ENCODE measurements at regions not wholly inside any gene's neighbourhood (a gene's known extent, or its start where the extent isn't known, plus 50 kb on each side); places are given as distances from the start of the nearest gene placed in this dataset.

DNA sequence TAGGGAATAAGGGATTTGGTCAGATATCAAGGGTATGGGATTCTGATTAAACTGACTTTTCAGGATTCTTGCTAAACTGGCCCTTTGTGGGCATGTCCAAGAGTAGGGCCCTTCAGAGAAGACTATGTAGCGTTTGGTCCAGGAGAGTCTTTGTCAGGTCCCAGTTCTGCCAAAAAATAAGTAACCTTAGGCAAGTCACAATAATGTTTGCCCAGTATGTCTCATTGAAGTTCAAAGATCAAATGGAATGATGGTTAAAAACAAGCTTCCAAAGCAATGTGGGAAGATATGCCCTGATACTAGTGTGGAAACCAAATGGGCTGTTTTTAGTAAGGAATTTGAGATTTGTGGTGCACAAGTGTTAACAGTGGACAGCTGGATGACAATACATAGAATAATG lies 454.4 kb downstream of the WDR72 start:
- DNase-seq (ENCODE audit: low spot score): no peak

DNA sequence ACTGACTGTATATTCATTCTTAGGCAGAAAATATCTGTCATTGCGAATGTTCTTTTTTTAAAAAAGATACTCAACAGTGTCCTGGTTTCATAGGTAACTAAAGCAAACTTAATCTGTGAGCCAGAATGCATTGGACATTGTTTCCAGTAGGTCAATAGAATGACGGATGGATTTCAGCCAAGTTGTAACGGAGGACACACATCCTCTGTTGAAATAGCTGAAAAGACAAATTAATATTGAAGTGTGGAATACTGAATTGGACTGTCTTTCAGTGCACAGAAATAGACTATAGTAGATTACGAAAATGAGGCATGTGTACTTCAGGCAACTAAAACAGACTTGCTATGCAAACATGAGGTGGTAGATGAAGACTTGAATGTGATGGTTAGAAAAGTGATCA lies 461.6 kb downstream of the WDR72 start:
- no peak for DNase-seq (ENCODE audit: low spot score)

DNA sequence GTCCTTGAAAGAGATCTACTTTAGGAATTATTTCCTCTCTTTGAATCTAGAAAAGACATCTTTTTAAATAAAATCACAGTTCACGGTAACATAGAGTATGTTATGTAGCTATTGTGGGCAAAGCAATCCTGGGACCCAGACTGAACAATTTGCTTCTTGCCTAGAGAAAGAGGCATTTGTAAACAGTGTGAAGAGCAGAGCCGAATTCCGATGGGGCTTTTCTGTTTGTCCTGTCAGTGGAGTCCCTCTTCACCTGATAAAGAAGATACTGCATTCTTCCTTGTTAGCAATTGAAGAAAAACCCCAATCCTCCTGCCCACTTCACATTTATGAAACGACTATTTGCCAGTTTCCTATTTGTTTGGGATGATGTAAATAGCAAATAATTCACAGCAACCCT lies 462.9 kb downstream of the WDR72 start:
- no peak for DNase-seq (ENCODE audit: low spot score)

DNA sequence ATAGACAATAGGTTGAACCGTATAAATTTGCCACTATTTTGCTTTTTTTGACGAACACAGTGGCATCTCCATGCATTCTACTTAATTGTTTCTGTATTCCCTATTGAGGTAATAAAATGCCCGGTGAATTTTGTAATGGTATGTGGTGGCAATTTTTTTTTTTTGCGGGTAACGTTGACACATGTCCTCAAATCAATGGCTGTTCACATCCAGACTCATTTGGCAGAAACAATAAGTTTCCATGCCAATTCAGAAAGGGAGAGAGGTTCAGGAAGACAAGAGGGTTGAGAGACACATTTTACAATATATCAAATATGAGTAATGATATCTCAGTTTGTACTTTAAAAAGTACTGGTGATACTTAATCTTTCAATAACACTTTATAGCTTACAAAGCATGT lies 463.9 kb downstream of the WDR72 start:
- DNase-seq (ENCODE audit: low spot score): no peak

DNA sequence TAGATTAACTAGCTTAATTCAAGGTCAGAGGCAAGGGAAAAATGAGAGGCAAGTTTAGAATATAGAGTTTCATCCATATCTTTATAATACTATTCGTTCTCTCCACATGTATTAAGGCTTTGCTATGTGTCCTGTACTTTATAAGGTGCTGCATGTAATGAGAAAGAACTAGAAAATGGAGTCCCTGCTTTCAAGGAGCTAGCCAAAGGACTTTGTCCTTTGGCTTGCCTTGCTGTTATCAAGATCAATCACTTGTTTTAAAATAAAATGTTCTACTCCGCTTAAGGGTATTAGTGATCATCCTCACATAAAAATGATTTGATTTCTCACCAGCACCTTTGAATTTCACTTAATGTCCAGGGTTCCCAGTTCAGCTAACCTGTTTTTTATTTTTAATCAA lies 470.9 kb downstream of the WDR72 start:
- DNase-seq (ENCODE audit: low spot score): no peak

DNA sequence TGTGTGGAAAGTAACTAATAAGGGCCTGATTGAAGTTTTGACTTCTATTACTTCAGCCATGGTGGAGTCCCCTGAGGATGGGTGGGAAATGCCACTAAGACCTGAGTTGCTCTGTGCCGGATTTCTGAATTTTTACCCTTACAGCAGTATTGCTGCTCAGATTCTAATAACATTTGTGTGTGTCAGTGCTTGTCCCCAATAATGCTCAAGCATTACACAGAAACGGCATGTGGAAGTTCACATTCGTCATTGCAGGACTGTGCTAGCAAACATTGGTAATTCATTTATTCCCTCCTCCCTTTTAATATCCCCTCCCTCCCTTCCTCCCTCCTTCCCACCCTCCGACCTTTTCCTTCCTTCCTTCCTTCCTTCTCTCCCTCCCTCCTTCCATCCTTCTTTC lies 484.5 kb upstream of the ONECUT1 start:
- DNase-seq (ENCODE audit: low spot score): no peak

DNA sequence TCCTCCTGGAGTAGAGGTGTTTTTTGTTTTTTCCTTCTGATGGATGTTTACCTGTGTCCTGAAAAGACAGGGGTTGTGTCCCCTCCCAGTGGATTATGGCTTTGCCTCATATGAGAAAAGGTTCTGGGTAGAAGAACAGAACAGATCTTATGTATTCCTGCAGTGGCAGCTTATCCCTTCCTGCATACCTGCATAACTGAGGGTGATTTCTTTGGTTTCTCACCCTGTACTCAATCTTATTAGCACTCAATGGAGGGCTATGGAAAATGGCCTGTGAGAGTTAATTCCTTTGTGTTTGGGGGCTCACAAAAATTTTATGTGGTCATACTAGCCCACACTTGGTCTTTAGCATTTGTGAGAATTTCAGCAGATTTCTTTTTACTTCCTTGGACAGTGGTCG lies 482.0 kb upstream of the ONECUT1 start:
- no peak for DNase-seq (ENCODE audit: low spot score)

GRCh38 chr15:53266176-53266575 lies 476.0 kb upstream of the ONECUT1 start:
- no peak for DNase-seq (ENCODE audit: low spot score)

DNA sequence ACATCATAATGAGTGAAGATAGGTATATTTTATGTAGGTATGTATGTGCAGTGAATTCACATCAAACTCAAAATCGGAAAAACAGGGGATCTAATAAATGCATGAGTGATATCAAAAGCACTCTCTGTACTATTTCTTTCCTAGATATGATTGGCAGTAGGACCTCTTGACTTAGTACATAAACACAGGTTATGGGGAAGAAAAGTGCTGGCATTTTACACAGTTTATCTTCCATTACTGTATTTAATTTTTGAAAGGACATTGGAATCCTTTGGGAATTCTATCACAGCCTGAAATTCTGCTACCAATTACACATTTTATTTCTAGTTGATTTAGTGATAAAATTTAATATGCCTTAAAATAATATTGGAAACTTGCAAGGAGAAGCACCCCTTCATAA lies 470.5 kb upstream of the ONECUT1 start:
- no peak for DNase-seq (ENCODE audit: low spot score)

DNA sequence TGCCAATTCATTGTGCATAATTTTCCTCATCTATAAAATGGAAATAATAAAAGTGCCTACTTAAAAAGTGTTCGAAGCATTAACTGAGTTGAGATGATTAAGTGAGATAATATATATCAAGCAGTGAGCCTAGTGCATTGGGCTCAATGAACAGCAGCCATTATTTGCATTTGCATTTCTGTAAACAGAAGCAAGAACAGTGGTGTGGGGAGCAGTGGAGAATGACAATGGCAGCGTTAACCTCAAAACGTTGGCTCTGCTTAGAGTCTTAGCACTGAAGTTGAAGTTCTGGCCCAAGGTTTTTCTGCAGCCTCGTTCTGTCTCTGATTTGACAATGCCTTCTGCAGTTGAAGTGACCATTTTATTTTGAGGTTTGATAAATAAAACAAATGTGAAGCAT lies 466.3 kb upstream of the ONECUT1 start:
- no peak for DNase-seq (ENCODE audit: low spot score)

GRCh38 chr15:53256043-53256442 lies 465.9 kb upstream of the ONECUT1 start:
- DNase-seq (ENCODE audit: low spot score): no peak

DNA sequence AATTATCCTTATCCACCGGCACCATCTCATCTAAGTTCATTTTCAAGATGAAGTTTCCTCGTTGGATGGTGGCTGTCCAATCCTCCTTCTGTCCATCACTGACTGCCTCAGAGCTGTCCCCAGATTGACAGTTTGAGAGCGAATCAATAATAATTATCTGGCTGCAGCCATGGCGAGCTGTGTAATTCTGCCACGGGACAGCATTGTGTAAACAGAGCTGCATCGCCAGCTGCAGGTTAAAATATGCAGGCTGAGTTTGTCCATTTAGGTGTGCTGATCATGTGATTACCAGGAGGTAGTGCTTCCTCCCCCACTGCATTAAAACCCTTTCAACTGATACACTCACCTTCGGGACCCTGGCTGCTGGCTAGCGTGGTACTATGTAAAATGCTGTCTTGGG lies 461.9 kb upstream of the ONECUT1 start:
- no peak for DNase-seq (ENCODE audit: low spot score)

DNA sequence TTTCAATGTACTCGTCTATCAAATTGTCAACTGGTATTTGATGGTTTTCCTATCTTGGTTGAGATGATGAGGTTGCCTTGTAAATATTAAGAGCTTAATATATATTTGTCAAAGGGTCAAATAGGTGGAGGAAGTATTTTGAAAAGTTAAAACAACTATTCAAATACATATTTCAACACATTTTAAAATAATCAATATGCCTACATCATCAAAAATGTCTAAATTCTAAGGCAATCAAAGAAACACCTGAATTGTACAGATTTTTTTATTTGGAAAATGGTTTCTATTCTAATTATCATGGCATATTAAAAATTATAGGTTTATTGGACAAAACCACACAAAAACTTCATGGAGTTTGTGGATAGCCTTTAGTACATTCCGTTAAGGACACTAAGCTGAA lies 461.4 kb upstream of the ONECUT1 start:
- no peak for DNase-seq (ENCODE audit: low spot score)

- DNase-seq (ENCODE audit: low spot score): no peak
Measured at GRCh38 chr15:53247041-53247708, 457.0 kb upstream of the ONECUT1 start.

DNA sequence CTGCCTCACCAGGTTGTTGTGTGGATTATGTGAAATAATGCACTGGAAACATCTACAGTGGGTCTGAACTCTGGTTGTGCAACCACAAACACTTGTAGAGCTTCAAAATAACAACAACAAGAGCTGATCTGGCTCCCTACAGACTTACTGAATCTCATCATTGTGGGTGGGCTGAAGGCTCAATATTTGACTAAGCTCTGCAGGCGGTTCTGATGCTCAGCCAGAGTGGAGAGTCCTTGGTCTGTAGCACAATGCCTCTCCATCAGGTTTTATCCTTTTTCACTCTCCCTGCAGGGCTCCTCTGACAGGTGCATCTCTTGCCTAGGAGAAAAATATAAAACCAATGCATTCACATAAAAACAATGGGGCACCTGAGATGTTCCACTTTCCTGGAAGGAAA lies 456.3 kb upstream of the ONECUT1 start:
- no peak for DNase-seq (ENCODE audit: low spot score)

DNA sequence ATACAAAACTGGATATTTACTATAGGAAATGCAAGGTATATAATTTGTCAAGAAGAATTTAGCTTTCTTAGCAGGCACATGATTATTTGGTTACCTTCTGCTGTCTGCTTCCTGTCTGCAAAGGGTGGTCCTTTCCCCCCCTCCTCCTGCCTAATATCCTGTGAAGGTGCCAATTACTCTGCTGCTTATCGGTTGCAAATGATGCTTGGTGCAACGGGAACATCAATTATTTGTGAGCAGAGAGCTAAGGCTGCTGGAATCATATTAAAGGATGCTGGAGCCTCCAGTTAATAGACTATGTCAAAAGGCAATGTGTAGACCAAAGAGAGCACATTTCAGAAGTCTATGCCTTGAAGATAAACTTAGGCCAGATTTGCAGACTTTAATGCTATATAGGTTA lies 443.7 kb upstream of the ONECUT1 start:
- DNase-seq (ENCODE audit: low spot score): no peak

DNA sequence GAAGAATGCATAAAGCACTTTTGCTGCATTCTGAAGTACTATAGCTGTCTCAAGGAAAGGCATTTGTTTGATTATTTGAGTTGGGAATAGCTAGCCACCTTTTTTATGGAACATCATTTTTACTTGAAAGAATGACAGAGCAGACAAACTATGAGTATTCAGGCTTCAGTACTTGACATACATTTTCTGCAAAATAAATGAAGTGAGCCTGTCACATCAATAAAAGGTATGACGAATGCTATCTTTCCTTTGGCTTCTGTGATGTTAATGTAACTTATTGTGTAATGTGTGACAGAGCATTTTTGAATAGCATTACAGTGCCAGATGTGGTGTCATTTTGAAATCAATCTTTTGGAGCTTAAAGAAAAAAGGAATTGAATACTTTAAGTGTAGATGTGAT lies 440.3 kb upstream of the ONECUT1 start:
- no peak for DNase-seq (ENCODE audit: low spot score)

- no peak for DNase-seq (ENCODE audit: low spot score)
Measured at GRCh38 chr15:53226559-53226958, 436.4 kb upstream of the ONECUT1 start.

- DNase-seq (ENCODE audit: low spot score): no peak
Measured at GRCh38 chr15:53225781-53226180, 435.6 kb upstream of the ONECUT1 start.

DNA sequence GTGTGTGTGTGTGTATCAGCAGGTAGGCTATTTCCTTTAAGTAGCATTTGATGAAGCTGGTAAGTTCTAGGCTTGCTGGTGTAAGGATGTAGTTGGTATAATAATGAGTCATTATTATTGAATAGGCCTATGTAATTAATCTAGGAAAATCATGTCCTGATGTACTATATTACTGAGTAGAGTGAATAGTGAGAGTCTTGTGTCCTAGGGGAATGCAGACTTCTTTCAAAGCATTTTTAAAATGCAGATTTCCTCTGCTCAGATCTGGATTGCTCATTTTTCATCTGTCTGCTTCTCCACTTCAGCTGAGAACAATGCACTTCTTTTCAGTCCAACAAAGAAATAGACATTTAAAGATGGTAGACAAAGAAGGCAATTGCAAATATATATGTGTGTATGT lies 434.2 kb upstream of the ONECUT1 start:
- no peak for DNase-seq (ENCODE audit: low spot score)

DNA sequence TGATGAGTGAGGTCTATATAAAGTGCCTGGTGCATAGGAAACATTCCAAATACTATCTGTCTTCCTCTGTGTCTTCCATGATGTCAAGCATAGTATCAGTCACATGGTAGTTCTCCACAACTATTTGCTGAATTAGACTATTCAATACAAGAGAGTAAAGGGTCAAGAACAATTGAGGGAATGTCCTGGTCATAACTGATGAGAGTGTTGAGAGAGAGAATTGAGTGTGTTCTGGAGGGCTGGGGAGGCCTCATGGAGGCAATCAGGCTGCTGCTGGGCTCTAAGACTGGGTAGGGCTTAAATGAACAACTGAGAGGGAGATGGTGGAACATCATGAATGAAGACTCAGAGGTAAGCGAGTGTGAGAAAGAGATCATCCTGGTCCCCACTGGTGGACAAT lies 433.7 kb upstream of the ONECUT1 start:
- no peak for DNase-seq (ENCODE audit: low spot score)

DNA sequence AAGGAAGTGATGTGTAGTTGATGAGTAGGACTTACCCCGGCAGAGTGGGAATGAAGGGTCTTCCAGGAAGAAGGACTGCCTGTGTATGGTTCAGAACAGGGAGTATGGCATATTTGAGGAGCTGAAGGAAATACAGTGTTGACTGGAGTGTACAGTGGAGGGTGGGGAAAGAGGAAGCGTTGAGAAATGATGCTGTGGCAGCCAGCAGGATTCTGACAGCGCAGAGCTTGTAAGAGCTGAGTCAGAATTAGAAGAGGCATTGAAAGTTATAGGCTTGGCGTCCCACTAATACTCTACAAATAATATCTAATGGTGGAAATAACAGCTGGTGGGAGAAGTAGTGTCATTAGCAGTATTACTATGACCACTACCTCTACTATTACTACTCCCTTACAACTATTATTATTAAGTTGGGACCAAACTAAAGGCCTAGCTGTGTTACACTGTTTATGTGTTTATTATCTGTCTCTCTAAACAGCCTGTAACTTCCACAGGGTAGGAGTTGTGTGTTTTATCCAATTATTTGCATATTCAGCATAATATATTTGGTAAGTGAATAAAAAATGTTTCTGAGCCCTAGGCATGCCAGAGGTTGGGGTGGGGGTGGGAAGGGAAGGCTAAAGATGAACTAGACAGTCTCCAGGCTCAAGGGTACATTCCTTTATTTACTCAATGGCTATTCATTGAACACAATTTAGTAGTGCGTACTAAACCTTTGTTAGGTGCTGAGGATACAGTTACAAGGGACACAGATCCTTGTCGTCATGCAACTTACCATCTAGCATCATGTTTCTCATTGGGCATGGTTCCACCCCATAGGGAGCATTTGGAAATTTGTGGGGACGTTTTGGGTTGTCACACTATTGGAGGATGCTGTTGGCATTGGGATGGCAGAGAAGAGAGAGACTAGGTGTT lies 428.8 kb upstream of the ONECUT1 start:
- DNase-seq (ENCODE audit: low spot score): no peak

DNA sequence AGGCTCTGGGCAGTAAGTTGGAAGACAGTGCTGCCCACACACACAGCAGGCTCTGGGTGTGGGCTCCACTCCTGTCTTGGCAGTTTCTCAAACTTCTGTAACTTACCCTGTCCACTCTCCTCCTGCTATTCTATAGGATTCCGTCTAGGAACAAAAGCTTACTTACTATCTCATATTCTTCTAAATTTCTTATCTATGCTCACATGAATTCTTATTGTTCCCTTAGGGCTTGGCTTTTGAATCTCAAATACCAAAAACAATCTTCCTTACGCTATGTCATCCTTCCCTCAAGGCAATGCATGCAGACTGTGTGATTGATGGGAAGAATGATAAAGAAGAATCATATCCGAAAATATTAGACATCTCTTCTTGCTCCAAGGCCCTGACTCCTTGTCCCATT lies 425.9 kb upstream of the ONECUT1 start:
- DNase-seq (ENCODE audit: low spot score): no peak

GRCh38 chr15:53213336-53213735 lies 423.2 kb upstream of the ONECUT1 start:
- no peak for DNase-seq (ENCODE audit: low spot score)
